GM18951 (cell line): ENCODE measurements at regions not wholly inside any gene's neighbourhood (a gene's known extent, or its start where the extent isn't known, plus 50 kb on each side); places are given as distances from the start of the nearest gene placed in this dataset.

ENCODE experiments used
- POLR2A ChIP-seq: IDR thresholded peaks from 4 replicates; pipeline ENCODE4 v1.6.1; 2011; ENCODE audit warnings: mild to moderate bottlenecking; ENCODE audit not compliant: insufficient read length, insufficient read depth; ENCODE audit errors: extremely low read depth
- in situ Hi-C: fragments of 300-500 bp; cut with MboI; formaldehyde crosslinking; loops from one replicate; pipeline ENCODE4 v1.12.0; 2022; ENCODE audit warnings: low sequenced_read_pairs, mixed read lengths, inconsistent platforms; ENCODE audit not compliant: unreplicated experiment

DNA sequence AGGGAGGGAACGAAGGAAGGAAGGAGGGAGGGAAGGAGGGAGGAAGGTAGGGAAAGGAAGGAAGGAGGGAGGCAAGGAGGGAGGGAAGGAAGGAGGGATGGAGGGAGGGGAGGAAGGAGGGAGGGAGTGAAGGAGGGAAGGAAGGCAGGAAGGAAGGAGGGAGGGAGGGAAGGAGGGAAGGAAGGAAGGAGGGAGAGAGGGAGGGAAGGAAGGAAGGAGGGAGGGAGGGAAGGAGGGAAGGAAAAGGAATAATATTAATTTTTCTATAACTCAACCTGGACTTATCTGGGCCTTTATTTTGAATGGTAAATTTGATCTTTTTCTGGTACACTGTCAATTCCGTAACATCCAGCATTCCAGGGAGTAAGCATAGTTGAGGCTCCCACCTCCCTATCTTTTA lies 244.2 kb downstream of the SPRY1 start:
- no peak for TF ChIP-seq POLR2A
- in situ Hi-C loops, result no loop called here

DNA sequence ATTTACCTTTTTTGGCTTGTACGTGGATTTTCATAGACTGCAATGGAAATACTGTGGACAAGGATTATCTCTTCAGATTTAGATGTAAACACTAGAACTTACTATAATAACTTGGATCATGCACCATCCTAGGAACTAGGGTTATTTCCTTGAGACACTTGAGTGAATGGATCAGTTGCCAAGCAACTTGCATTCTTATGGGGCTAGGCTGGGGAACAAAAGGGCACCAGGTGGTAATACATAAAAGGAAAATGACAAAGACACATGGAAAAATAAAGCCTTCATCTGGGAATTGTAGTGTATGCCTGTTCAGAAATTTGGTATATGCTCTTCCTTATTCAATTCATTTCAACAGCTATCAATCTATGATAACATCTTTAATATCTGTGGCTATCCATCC lies 247.1 kb downstream of the SPRY1 start:
- TF ChIP-seq POLR2A, result no peak
- in situ Hi-C loops, result no loop called here

GRCh38 chr4:123649250-123649644 lies 252.7 kb downstream of the SPRY1 start:
- TF ChIP-seq POLR2A, result no peak

DNA sequence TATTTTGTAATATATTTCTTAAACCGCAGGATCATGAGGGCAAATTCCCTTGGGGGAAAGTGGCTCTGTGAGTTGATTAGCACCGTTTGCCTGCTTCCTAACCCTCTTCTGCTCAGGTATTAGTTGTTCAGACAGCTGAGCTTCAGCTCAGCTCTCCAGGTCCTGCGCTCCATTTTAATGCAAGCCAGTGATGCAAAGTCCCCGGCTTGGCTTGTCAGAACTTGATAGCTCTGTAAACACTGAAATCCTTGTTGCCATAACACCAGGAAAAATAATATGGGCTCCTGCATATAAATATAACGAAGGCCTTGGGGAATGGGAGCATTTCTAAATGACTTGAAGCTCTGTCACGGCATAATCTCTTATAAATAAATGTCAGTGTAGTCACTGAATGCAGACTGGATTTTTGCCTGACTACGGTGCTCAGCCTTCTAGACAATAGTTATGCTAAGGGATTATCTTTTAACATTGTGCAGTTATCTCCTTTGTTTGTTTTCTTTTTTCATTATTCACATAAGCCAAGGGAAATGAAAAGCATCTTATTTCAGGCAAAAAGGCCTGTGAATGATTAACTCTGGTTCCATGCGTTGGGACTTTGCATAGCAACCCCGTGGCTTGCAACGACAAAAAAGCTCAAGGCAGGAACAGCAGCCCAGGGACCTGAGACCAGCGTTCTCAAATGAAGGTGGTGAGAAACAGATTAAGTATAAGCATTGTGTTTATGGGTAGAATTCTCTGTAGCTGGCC lies 253.2 kb downstream of the SPRY1 start:
- TF ChIP-seq POLR2A, result no peak
- in situ Hi-C loops, result loop anchor here (25.0 kb wide), 1 partner anchor 513 kb away; no protein-coding TSS in a partner anchor

More at GRCh38 chr4:123649250-123649644, 252.7 kb downstream of the SPRY1 start:
- in situ Hi-C loops, result no loop called here

DNA sequence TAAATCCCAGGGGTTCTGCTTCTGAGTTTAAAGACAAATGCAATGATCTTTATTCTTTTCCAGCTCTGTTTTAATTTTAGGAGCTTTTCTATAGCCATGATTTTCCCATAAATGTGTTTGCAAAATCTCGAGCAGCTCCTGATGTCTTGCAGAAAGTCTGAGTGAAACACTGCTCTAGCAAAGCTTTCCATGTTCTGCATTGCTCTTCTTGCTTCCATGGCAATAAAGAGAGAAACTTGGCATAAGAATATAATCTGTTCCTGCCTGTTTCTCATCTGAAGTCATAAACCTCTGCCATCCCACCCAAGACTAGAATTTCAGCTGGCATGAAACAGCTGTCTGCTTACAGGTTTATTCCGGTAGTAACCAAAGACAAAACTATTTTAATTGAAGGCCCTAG lies 254.5 kb downstream of the SPRY1 start:
- in situ Hi-C loops, result loop anchor here (25.0 kb wide), 1 partner anchor 514 kb away; no protein-coding TSS in a partner anchor
- no peak for TF ChIP-seq POLR2A

DNA sequence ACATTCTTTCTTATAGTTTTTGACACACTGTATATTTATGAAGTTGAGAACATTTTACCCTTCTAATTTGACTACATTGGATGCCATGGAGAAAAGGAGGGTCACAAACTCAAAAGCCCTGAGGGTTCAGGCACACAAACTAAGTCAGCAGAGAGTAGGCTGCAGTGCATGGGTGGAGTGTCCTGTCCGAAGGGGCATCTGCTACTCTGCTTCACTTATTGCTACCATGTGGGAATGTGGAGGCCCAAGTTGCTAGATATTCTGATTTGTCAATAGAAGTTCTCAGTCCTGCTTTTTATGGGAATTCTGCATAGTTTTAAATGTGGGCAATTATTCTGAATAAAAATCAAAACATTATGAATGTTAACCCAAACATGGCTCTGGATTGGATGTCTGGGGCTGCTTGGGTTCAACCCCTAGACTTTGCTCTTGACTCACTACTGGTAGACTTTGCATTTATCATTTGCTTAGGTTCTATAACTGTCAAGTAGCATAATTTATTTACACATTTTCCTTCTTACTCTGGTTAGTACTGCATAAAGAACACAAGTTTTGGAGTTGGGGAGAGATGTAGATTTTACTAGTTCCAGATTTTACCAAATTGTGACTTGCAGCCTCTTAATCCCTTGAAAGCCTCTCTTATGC lies 255.1 kb downstream of the SPRY1 start:
- in situ Hi-C loops, result loop anchor here (25.0 kb wide), 1 partner anchor 514 kb away; no protein-coding TSS in a partner anchor
- TF ChIP-seq POLR2A, result no peak

GRCh38 chr4:123652476-123652875 lies 255.9 kb downstream of the SPRY1 start:
- TF ChIP-seq POLR2A, result no peak
- in situ Hi-C loops, result loop anchor here (25.0 kb wide), 1 partner anchor 515 kb away; no protein-coding TSS in a partner anchor

DNA sequence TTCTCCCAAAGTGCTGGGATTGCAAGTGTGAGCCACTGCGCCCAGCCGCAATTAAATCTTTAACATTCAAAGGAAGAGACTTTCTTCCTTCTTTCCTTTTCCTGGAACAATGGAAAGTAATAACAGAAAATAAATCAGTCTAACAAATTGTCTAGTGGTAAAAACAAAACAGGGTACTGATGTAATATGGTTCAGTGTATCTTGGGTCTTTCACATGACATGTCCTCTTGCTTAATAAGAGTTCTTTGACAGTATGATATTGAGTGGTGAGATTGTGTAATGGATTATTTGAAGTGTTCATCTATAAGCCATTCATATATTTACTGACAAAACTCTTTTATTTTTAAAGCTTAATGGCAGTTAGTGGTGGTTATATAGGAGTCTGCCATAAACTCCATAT lies 256.6 kb downstream of the SPRY1 start:
- TF ChIP-seq POLR2A, result no peak
- in situ Hi-C loops, result loop anchor here (25.0 kb wide), 1 partner anchor 516 kb away; no protein-coding TSS in a partner anchor

- in situ Hi-C loops, result loop anchor here (25.0 kb wide), 1 partner anchor 520 kb away; no protein-coding TSS in a partner anchor
Measured at GRCh38 chr4:123656746-123657294, 260.2 kb downstream of the SPRY1 start.

DNA sequence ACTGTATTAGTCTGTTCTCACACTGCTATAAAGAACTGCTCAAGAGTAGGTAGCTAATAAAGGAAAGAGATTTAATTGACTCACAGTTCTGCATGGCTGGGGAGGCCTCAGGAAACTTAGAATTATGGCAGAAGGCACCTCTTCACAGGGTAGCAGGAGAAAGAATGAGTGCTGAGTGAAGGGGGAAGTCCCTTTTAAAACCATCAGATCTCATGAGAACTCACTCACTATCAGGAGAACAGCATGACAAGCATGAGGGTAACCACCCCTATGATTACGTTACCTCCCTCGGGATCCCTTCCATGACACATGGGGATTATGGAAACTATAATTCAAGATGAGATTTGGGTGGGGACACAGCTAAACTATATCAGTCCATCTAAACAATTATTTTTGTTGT lies 261.0 kb downstream of the SPRY1 start:
- in situ Hi-C loops, result loop anchor here (25.0 kb wide), 1 partner anchor 520 kb away; no protein-coding TSS in a partner anchor

GRCh38 chr4:123659262-123659661 lies 262.7 kb downstream of the SPRY1 start:
- no peak for TF ChIP-seq POLR2A
- in situ Hi-C loops, result loop anchor here (25.0 kb wide), 1 partner anchor 522 kb away; no protein-coding TSS in a partner anchor

DNA sequence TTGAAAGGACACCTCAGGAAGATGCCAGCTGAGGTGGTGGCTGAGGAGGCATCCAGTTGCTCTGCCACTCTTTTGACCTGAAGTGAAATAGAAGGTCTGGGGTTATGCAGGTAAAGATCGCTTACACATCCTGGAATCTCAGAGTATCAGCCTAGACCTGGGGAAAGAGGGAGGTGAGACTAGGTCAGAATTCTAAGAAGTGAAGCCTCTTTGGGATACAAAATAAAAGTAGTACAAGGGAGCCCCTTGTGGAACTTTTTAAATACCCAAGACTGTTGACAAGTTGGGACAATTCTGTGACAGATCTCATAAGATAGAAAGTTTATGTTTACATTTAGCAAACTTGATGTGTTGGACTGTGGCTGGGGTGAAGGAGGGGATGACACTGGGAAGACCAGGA lies 263.1 kb downstream of the SPRY1 start:
- in situ Hi-C loops, result loop anchor here (10.0 to 25.0 kb wide), 2 partner anchors 265 to 522 kb away; partner anchors contain the start of gene SPRY1
- TF ChIP-seq POLR2A, result no peak

- TF ChIP-seq POLR2A, result no peak
- in situ Hi-C loops, result loop anchor here (10.0 to 25.0 kb wide), 2 partner anchors 266 to 524 kb away; partner anchors contain the start of gene SPRY1
Measured at GRCh38 chr4:123661080-123661737, 264.6 kb downstream of the SPRY1 start.
